Right lobe of liver (tissue), 4 donors: ENCODE measurements at regions not wholly inside any gene's neighbourhood (a gene's known extent, or its start where the extent isn't known, plus 50 kb on each side); places are given as distances from the start of the nearest gene placed in this dataset.

Experiments used
- POLR2A ChIP-seq: fragments of 450-650 bp; IDR thresholded peaks from one replicate; pipeline ENCODE4 v1.6.1; 2017; ENCODE audit warnings: antibody characterized with exemption, mild to moderate bottlenecking
- TF ChIP-seq, protein P1 (sequence below), 4 donors: fragments of 200-600 bp in 3 of 4; fragments of 450-650 bp in 1 of 4; IDR thresholded peaks; one replicate each; pipeline versions ENCODE4 v1.5.1 to v1.8.0; 2016 to 2022; ENCODE audit warnings: antibody characterized with exemption in 4 of 4, mild to moderate bottlenecking in 2 of 4
- donor health status: DM: no; HTN: no; CAD: no.
- donor health status: DM: no; HTN: no; CAD: no.
- donor health status: DM: no; HTN: yes; CAD: no.

GRCh38 chr4:28444886-28445496, 1584.3 kb downstream of the STIM2 start:
- TF ChIP-seq, protein P1, sequence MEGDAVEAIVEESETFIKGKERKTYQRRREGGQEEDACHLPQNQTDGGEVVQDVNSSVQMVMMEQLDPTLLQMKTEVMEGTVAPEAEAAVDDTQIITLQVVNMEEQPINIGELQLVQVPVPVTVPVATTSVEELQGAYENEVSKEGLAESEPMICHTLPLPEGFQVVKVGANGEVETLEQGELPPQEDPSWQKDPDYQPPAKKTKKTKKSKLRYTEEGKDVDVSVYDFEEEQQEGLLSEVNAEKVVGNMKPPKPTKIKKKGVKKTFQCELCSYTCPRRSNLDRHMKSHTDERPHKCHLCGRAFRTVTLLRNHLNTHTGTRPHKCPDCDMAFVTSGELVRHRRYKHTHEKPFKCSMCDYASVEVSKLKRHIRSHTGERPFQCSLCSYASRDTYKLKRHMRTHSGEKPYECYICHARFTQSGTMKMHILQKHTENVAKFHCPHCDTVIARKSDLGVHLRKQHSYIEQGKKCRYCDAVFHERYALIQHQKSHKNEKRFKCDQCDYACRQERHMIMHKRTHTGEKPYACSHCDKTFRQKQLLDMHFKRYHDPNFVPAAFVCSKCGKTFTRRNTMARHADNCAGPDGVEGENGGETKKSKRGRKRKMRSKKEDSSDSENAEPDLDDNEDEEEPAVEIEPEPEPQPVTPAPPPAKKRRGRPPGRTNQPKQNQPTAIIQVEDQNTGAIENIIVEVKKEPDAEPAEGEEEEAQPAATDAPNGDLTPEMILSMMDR (IDR thresholded peaks at IDR 0.05), result no peak
- no peak for TF ChIP-seq POLR2A
